H1 (cell line): ENCODE measurements at regions not wholly inside any gene's neighbourhood (a gene's known extent, or its start where the extent isn't known, plus 50 kb on each side); places are given as distances from the start of the nearest gene placed in this dataset.

Source experiments
- CHD7 ChIP-seq: fragments of 300-600 bp; sonication (generic); IDR thresholded peaks from 2 replicates; pipeline ENCODE4 v1.7.1; 2012; ENCODE audit warnings: low read length, moderate library complexity, mild to moderate bottlenecking, inconsistent platforms; ENCODE audit not compliant: insufficient replicate concordance
- SIX5 ChIP-seq: IDR thresholded peaks from 2 replicates; pipeline ENCODE4 v1.6.1; 2011; ENCODE audit warnings: mild to moderate bottlenecking, low read depth, low read length

DNA sequence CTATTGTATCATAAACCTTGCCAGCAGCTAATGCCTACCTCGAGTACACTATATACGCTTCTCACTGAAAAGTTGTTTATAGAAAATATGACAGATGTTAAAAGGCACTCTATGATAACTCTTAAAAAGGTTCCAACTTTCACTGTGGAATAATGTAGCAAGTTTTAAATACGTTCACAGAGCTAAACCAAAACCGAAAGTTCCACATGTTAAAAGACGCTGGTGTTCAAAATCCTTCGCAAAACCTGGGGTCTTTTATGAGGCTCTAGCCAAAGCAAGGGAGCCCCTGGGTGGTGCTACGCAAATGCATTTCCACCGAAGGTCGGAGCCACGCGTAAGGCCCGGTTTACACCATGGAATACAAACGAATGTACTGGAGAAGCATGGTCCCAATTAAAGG, 103.7 kb upstream of the TENM3 start (continued):
- TF ChIP-seq CHD7 (no peak), SIX5 (no peak)
- TF ChIP-seq, all 59 proteins: peak for 0
